Loucy (cell line): ENCODE measurements at regions not wholly inside any gene's neighbourhood (a gene's known extent, or its start where the extent isn't known, plus 50 kb on each side); places are given as distances from the start of the nearest gene placed in this dataset.

Source experiments
- H2AFZ ChIP-seq: fragments of 200-600 bp; sonication (generic); 2 replicates; pipeline ENCODE4 v1.6.0; 2016; ENCODE audit warnings: antibody characterized with exemption, mild to moderate bottlenecking, low read length, moderate library complexity
- H3F3A ChIP-seq: fragments of 200-600 bp; 2 replicates; pipeline ENCODE4 v1.6.0; 2016; ENCODE audit warnings: antibody characterized with exemption, low read depth, mild to moderate bottlenecking
- H3K27me3 ChIP-seq: fragments of 200-600 bp; sonication (generic); 2 replicates; pipeline ENCODE4 v1.6.1; 2014; ENCODE audit warnings: low read length, mild to moderate bottlenecking; ENCODE audit not compliant: insufficient read depth, poor library complexity, severe bottlenecking
- H3K36me3 ChIP-seq: fragments of 200-600 bp; sonication (generic); 2 replicates; pipeline ENCODE4 v1.6.1; 2016; ENCODE audit warnings: low read length; ENCODE audit not compliant: insufficient read depth
- H3K4me1 ChIP-seq: fragments of 200-600 bp; sonication (generic); 2 replicates; pipeline ENCODE4 v1.5.1; 2014; ENCODE audit warnings: low read length, mild to moderate bottlenecking; ENCODE audit not compliant: insufficient read depth, poor library complexity, severe bottlenecking
- H3K4me2 ChIP-seq: fragments of 200-600 bp; sonication (generic); 2 replicates; pipeline ENCODE4 v1.6.0; 2014; ENCODE audit warnings: antibody characterized with exemption, low read length, low read depth, mild to moderate bottlenecking; ENCODE audit not compliant: poor library complexity, severe bottlenecking
- H3K4me3 ChIP-seq: fragments of 200-600 bp; sonication (generic); 2 replicates; pipeline ENCODE4 v1.5.1; 2014; ENCODE audit warnings: low read length, mild to moderate bottlenecking, mixed read lengths; ENCODE audit not compliant: poor library complexity, severe bottlenecking
- H3K79me2 ChIP-seq: fragments of 200-600 bp; sonication (generic); 2 replicates; pipeline ENCODE4 v1.6.1; 2014; ENCODE audit warnings: low read length; ENCODE audit not compliant: insufficient read depth
- H3K9ac ChIP-seq: fragments of 200-600 bp; sonication (generic); 2 replicates; pipeline ENCODE4 v1.6.0; 2014; ENCODE audit warnings: mild to moderate bottlenecking, low read depth, low read length, moderate library complexity; ENCODE audit not compliant: poor library complexity, severe bottlenecking
- H3K9me2 ChIP-seq: fragments of 200-600 bp; sonication (generic); replicated peaks from 2 replicates; pipeline ENCODE4 v1.6.1; 2016; ENCODE audit warnings: low read depth, low read length, mixed read lengths
- H3K9me3 ChIP-seq: fragments of 200-600 bp; sonication (generic); 2 replicates; pipeline ENCODE4 v1.6.1; 2014; ENCODE audit warnings: mild to moderate bottlenecking, antibody characterized with exemption, low read length, low read depth; ENCODE audit not compliant: insufficient read depth
- H4K20me1 ChIP-seq: fragments of 200-600 bp; sonication (generic); 2 replicates; pipeline ENCODE4 v1.6.0; 2014; ENCODE audit warnings: antibody characterized with exemption, low read length, mild to moderate bottlenecking; ENCODE audit not compliant: insufficient read depth, poor library complexity, severe bottlenecking
- CTCF ChIP-seq: fragments of 200-600 bp; sonication (generic); conservative IDR thresholded peaks from 2 replicates; pipeline ENCODE4 v1.5.1; 2014; ENCODE audit warnings: mild to moderate bottlenecking, antibody characterized with exemption, low read length
- EZH2phosphoT487 ChIP-seq: fragments of 200-600 bp; IDR thresholded peaks from 2 replicates; pipeline ENCODE4 v1.6.1; 2018; ENCODE audit warnings: antibody characterized with exemption, mild to moderate bottlenecking, moderate library complexity, borderline replicate concordance

- no peak overlapping the region for H3K9ac ChIP-seq
- H3K4me2 ChIP-seq = no peak overlapping the region
- no peak for TF ChIP-seq EZH2phosphoT487
- TF ChIP-seq CTCF = no peak
- no peaks in the 10 kb centered on the region for H4K20me1 ChIP-seq
- no peaks in the 10 kb centered on the region for H3K79me2 ChIP-seq
- no peaks in the 10 kb centered on the region for H3K36me3 ChIP-seq
- no peaks in the 10 kb centered on the region for H3K27me3 ChIP-seq
- no peaks in the 10 kb centered on the region for H3K9me2 ChIP-seq
- H3K4me3 ChIP-seq = no peak overlapping the region
- H3K4me1 ChIP-seq = no peaks in the 10 kb centered on the region
- no peaks in the 10 kb centered on the region for H3F3A ChIP-seq
- no peaks in the 10 kb centered on the region for H3K9me3 ChIP-seq
- no peak overlapping the region for H2AFZ ChIP-seq
Measured at GRCh38 chr7:24212073-24212472, 71.9 kb upstream of the NPY start.

- no peaks in the 10 kb centered on the region for H3K9me2 ChIP-seq
- no peak overlapping the region for H3K4me3 ChIP-seq
- H2AFZ ChIP-seq = no peak overlapping the region
- H3K9me3 ChIP-seq = no peaks in the 10 kb centered on the region
- no peaks in the 10 kb centered on the region for H3K36me3 ChIP-seq
- no peak overlapping the region for H3K9ac ChIP-seq
- H3K27me3 ChIP-seq = no peaks in the 10 kb centered on the region
- H3F3A ChIP-seq = no peaks in the 10 kb centered on the region
- no peaks in the 10 kb centered on the region for H3K79me2 ChIP-seq
- H3K4me2 ChIP-seq = no peak overlapping the region
- TF ChIP-seq CTCF (no peak), EZH2phosphoT487 (no peak)
- H4K20me1 ChIP-seq = no peaks in the 10 kb centered on the region
- H3K4me1 ChIP-seq = no peaks in the 10 kb centered on the region
Measured at GRCh38 chr7:24213311-24213710, 70.7 kb upstream of the NPY start.

DNA sequence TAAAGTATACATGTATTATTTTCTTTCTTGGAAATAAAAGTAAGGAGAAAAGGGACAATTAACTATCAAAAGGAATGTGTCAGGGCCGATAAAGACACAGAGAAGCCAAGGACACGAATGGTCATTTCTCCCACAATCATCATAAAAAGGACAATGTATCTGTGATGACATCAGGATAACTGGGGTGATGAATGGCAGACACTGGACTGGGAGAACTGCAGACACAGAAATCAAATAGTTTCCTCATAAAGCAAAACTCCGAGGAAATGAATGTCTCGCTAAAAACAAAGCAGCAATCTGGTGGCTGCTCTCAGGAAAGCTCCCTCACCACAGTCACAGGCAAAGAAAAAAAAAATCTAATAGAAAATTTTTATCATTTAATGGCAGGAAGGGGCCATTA lies 69.3 kb upstream of the NPY start:
- Histone ChIP-seq H3K4me3 (no peak overlapping the region), H2AFZ (no peak overlapping the region), H3K36me3 (no peaks in the 10 kb centered on the region), H4K20me1 (no peaks in the 10 kb centered on the region), H3K4me1 (no peaks in the 10 kb centered on the region), H3K4me2 (no peak overlapping the region), H3K9me2 (no peaks in the 10 kb centered on the region), H3K9ac (no peak overlapping the region), H3K27me3 (no peaks in the 10 kb centered on the region), H3F3A (no peaks in the 10 kb centered on the region), H3K9me3 (no peaks in the 10 kb centered on the region), H3K79me2 (no peaks in the 10 kb centered on the region)
- TF ChIP-seq CTCF (no peak), EZH2phosphoT487 (no peak)
